Left ventricle myocardium inferior (tissue), 1 donor: ENCODE measurements at regions not wholly inside any gene's neighbourhood (a gene's known extent, or its start where the extent isn't known, plus 50 kb on each side); places are given as distances from the start of the nearest gene placed in this dataset.

ENCODE experiments used
- DNase-seq: peaks from one replicate; pipeline ENCODE4 v3.0.0-alpha.2; 2020
- H3K27ac ChIP-seq: fragments of 200-600 bp; replicated peaks from 2 replicates; pipeline ENCODE4 v1.8.0; 2021
- H3K27me3 ChIP-seq: fragments of 200-600 bp; 2 replicates; pipeline ENCODE4 v1.8.0; 2021; ENCODE audit warnings: low read depth
- H3K36me3 ChIP-seq: fragments of 200-600 bp; 2 replicates; pipeline ENCODE4 v1.8.0; 2021
- H3K4me1 ChIP-seq: fragments of 200-600 bp; 2 replicates; pipeline ENCODE4 v1.8.0; 2021
- H3K4me3 ChIP-seq: fragments of 200-600 bp; 2 replicates; pipeline ENCODE4 v1.8.0; 2021; ENCODE audit warnings: mild to moderate bottlenecking, moderate library complexity
- H3K9me3 ChIP-seq: fragments of 200-600 bp; replicated peaks from 2 replicates; pipeline ENCODE4 v1.8.0; 2021
- intact Hi-C: fragments of 100-400 bp; cut with micrococcal nuclease; formaldehyde crosslinking; loops from one replicate; pipeline ENCODE4 v1.11.0; 2022
- TF ChIP-seq, protein P1 (sequence below): fragments of 200-600 bp; IDR thresholded peaks from 2 replicates; pipeline ENCODE4 v1.8.0; 2021; ENCODE audit warnings: antibody characterized with exemption, mild to moderate bottlenecking, borderline replicate concordance
- donor health status: DM: no; HTN: yes; CAD: no; lungs with severe emphysema.

DNA sequence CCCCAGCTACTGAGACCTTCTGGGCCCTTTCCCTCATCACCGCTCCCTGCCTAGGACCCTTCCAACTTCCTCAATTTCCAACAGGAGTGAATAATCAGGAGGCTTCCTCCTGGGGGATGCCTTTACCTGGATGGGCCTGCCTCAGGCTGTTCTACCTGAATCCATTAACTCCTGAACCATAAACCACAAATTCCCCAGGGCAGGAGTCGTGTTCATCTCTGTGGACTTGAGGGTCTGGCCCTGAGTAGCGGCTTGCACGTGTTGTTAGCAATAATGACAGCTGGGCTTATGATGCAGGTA, 105.1 kb upstream of the GPR26 start:
- Histone ChIP-seq H3K27ac (no peak overlapping the region), H3K36me3 (no peaks in the 10 kb centered on the region), H3K4me1 (no peaks in the 10 kb centered on the region), H3K9me3 (no peaks in the 10 kb centered on the region), H3K27me3 (peaks cover 72% of the 10 kb centered on the region), H3K4me3 (no peak overlapping the region)
- TF ChIP-seq, protein P1, sequence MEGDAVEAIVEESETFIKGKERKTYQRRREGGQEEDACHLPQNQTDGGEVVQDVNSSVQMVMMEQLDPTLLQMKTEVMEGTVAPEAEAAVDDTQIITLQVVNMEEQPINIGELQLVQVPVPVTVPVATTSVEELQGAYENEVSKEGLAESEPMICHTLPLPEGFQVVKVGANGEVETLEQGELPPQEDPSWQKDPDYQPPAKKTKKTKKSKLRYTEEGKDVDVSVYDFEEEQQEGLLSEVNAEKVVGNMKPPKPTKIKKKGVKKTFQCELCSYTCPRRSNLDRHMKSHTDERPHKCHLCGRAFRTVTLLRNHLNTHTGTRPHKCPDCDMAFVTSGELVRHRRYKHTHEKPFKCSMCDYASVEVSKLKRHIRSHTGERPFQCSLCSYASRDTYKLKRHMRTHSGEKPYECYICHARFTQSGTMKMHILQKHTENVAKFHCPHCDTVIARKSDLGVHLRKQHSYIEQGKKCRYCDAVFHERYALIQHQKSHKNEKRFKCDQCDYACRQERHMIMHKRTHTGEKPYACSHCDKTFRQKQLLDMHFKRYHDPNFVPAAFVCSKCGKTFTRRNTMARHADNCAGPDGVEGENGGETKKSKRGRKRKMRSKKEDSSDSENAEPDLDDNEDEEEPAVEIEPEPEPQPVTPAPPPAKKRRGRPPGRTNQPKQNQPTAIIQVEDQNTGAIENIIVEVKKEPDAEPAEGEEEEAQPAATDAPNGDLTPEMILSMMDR = no peak
- DNase-seq = no peak
- intact Hi-C loops = no loop called here

DNA sequence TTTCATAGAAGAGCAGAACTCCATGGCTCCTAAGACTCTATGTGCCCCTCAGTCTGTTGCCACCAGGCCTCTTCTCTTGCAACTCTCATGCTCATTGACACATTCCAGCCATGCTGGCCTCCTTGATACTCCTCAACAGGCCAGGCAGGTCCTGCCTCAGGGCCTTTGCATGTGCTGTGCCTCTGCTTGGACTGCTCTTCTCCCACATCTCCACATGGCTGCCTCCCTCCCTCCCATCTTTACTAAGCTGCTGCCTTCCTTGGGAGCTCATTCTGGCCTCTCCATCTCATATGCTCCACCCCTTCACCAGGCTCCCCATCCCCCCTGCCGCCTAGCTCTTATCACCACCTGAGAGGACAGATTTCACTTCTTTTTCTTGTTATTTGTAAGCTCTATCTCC, 103.8 kb upstream of the GPR26 start:
- intact Hi-C loops = no loop called here
- no peaks in the 10 kb centered on the region for H3K4me1 ChIP-seq
- TF ChIP-seq, protein P1 = no peak
- no peak for DNase-seq
- no peaks in the 10 kb centered on the region for H3K36me3 ChIP-seq
- H3K27ac ChIP-seq = no peak overlapping the region
- H3K27me3 ChIP-seq = peaks cover 73% of the 10 kb centered on the region
- H3K9me3 ChIP-seq = no peaks in the 10 kb centered on the region
- H3K4me3 ChIP-seq = no peak overlapping the region

DNA sequence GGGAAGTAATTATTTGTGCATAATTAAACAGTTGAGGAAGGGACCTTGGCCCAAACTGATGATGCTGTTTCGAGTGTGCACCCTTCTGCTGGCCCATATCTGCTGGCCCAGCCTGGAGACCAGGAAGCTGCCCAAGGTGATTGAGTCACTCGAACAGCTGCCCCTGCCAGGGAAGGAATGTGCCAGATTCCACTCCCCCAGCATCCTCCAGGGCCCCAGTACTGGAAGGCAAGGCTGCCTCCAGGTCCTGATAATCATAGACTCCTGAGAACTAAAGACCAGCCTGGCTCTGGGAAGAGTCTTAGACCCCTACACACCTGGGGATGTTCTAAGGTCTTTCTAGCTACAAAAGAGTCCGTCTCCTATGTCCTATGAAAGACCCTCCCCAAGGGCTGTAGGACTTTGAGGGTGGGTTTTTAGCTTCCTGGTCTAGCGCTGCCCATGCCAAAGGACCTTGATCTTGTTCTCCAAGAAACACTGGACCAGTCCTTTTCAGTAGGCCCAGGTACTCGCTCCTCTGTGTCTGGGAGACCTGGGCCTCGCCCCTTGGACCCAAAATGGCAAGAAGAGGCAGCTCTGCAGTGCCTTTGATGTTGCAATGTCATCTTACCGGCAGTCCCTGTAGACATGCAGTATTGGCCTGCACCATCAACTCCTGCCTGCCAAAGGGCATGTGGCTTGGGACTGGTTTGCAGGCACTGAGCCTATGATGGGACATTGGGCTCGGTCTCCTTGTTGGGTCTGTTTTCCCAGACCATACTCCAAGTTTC, 103.2 kb upstream of the GPR26 start:
- Histone ChIP-seq H3K36me3 (no peaks in the 10 kb centered on the region), H3K27me3 (peaks cover 75% of the 10 kb centered on the region), H3K4me3 (no peak overlapping the region), H3K27ac (no peak overlapping the region), H3K4me1 (no peaks in the 10 kb centered on the region), H3K9me3 (no peaks in the 10 kb centered on the region)
- intact Hi-C loops = no loop called here
- no peak for DNase-seq
- TF ChIP-seq, protein P1 = no peak

DNA sequence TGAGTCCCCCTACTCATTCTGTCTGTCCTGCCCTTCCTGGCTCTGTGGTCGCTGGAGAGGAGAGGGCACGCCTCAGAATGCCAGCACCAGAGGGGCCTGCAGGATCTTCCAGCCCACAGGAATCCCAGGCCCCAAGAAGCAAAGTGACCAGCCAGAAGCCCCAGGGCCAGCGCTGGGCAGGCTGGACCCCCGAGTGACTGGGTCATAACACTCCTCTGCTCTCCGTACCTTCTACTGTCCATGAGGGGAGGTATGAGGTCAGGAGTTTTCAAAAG, 102.6 kb upstream of the GPR26 start:
- Histone ChIP-seq H3K4me3 (no peak overlapping the region), H3K27ac (no peak overlapping the region), H3K9me3 (no peaks in the 10 kb centered on the region), H3K36me3 (no peaks in the 10 kb centered on the region), H3K4me1 (no peaks in the 10 kb centered on the region), H3K27me3 (peaks cover 80% of the 10 kb centered on the region)
- intact Hi-C loops = no loop called here
- TF ChIP-seq, protein P1 = no peak
- DNase-seq = no peak

DNA sequence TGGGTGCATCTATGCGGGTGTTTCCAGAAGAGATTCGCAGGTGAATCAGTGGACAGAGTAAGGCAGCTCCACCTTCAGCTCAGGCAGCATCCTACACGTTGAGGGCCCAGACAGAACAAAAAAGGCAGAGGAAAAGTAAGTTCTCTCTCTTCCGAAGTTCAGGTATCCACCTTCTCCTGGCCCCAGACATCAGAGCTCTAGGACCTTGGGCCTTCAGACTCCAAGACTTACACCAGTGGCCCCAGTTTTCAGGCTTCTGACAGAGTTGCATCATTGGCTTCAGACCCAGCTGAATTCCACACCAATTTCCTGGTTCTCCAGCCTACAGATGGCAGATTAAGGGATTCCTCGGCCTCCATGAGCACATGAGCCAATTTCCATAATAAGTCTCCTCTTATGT, 102.2 kb upstream of the GPR26 start:
- no peak overlapping the region for H3K4me3 ChIP-seq
- no peak for DNase-seq
- H3K27ac ChIP-seq = no peak overlapping the region
- no peaks in the 10 kb centered on the region for H3K4me1 ChIP-seq
- H3K36me3 ChIP-seq = no peaks in the 10 kb centered on the region
- peaks cover 81% of the 10 kb centered on the region for H3K27me3 ChIP-seq
- H3K9me3 ChIP-seq = no peaks in the 10 kb centered on the region
- intact Hi-C loops = no loop called here
- TF ChIP-seq, protein P1 = no peak
